ENCODE measurements at regions not wholly inside any gene's neighbourhood (a gene's known extent, or its start where the extent isn't known, plus 50 kb on each side); places are given as distances from the start of the nearest gene placed in this dataset.
A peak's percentile ranks its signal among the peaks of the same experiment; 100 is the strongest.

DNA sequence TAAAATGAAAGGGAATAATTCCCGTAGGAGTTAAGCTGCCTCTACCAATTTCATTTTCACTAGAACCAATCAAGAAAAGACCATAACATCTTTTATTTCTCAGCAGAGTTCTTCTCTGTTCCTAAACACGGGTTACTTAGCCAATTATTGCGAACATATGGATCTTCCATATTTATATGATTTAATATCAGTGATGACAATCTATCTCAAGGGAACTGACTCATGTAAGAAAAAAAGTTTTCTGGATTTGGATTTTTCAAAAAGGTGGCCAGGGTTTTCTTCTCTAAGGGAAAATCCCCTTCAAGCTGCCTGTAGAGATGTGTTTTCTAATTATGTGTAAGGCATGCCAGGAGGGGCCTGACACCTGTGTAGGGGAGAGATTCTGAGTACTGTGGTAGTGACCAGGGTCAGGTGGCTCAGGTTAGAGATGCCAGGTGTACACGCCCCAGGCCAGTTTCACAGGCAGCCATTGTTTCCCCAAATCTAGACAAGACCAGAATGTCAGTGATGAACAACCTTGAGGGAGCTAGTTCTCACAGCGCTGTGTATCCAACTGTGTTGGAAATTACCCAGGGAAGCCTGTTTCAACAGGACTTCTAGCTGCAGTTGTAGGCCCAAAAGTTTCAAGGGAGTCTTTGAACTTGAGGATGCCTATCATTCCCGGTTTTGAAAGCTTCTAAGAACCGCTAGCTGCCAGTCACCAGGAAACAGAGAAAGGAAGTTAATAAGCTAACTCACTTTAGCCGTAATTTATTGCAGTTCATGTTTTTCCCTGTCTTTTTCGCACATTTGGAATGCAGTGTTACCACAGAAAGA, 572.5 kb upstream of the RGMB start:
- no peak overlapping the region for H3K4me3 ChIP-seq
- H3K4me1 ChIP-seq, result no peaks in the 10 kb centered on the region
- no peaks in the 10 kb centered on the region for H3K9me3 ChIP-seq
- H3K27ac ChIP-seq, result no peak overlapping the region
- no peak for DNase-seq
- 65 to 69% (median 66%) methylated on average over 9 of the region's 9 CpGs for WGBS, 3 donors
- ATAC-seq, result no peak
- no peaks in the 10 kb centered on the region for H3K27me3 ChIP-seq (ENCODE audit: insufficient read depth in 3 of 3, low read length in 2 of 3)
- no peaks in the 10 kb centered on the region for H3K36me3 ChIP-seq (ENCODE audit: insufficient read depth in 1 of 2, low read depth in 1 of 2)
- TF ChIP-seq, protein P1, sequence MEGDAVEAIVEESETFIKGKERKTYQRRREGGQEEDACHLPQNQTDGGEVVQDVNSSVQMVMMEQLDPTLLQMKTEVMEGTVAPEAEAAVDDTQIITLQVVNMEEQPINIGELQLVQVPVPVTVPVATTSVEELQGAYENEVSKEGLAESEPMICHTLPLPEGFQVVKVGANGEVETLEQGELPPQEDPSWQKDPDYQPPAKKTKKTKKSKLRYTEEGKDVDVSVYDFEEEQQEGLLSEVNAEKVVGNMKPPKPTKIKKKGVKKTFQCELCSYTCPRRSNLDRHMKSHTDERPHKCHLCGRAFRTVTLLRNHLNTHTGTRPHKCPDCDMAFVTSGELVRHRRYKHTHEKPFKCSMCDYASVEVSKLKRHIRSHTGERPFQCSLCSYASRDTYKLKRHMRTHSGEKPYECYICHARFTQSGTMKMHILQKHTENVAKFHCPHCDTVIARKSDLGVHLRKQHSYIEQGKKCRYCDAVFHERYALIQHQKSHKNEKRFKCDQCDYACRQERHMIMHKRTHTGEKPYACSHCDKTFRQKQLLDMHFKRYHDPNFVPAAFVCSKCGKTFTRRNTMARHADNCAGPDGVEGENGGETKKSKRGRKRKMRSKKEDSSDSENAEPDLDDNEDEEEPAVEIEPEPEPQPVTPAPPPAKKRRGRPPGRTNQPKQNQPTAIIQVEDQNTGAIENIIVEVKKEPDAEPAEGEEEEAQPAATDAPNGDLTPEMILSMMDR (IDR thresholded peaks at IDR 0.05), result no peak
- intact Hi-C loops (cut with DNase I), result no loop called here

DNA sequence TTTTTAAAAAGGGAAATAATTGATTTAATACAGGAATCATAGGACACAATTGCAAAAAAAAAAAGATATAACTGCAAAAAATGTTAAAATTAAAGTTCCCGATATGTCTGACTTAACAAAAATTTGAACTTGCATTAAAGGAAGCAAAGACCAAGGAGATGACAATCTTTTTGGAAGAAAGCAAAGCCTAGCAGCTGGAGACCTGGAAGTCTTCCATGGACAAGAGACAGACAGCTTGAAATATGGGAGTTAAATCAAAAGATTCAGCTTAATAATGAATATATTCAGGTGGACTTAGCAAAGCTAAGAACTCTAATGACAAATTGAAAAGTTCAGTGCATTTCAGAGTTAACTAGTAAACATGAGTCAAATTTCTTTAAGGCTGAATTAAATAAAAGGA, 568.7 kb upstream of the RGMB start:
- DNase-seq, result no peak
- intact Hi-C loops (cut with DNase I), result no loop called here
- ATAC-seq, result no peak
- no peaks in the 10 kb centered on the region for H3K36me3 ChIP-seq (ENCODE audit: insufficient read depth in 1 of 2, low read depth in 1 of 2)
- no peaks in the 10 kb centered on the region for H3K27me3 ChIP-seq (ENCODE audit: insufficient read depth in 3 of 3, low read length in 2 of 3)
- H3K4me1 ChIP-seq, result no peaks in the 10 kb centered on the region
- no peak overlapping the region for H3K27ac ChIP-seq
- H3K9me3 ChIP-seq, result no peaks in the 10 kb centered on the region
- TF ChIP-seq, protein P1 (IDR thresholded peaks at IDR 0.05), result no peak
- H3K4me3 ChIP-seq, result no peak overlapping the region
- 22 to 41% (median 30%) methylated on average over 1 of the region's 1 CpG for WGBS, 3 donors

DNA sequence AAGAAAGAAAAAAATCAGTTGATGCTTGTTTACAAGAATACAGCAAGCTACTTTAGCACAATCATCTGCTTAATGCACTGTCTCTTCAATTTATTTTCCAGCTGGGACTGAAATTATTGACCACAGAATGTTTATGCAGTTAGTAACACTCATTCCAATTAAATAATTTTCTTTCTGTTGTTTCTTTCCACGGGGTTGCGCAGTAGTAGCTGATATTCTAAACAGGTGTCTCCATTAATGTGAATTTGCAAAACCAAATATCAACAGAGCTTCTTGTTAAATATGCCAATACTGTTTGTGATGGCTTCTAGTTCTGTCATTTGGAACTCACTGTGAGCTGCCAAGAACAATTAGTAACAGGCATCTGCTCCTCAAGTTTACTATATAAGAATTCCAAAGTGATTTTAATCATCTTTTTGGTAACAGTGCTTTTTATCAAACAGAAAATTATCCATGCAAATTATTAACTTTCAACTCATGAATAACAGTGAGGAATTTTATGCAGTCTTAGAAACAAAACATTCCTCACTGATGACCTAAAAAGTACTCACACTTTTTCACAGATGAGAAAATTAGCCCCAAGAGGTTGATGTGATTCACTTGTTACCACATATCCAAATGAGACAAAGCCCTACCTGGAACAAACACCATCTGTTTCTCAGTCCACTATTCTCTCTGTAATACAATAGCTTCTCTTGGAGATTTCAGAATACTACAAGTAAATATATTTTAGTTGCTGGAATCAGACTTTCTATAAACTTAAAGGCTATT, 567.6 kb upstream of the RGMB start:
- Histone ChIP-seq H3K9me3 (no peaks in the 10 kb centered on the region), H3K4me3 (no peak overlapping the region), H3K27me3 (ENCODE audit: insufficient read depth in 3 of 3, low read length in 2 of 3) (no peaks in the 10 kb centered on the region), H3K4me1 (no peaks in the 10 kb centered on the region), H3K27ac (no peak overlapping the region), H3K36me3 (ENCODE audit: insufficient read depth in 1 of 2, low read depth in 1 of 2) (no peaks in the 10 kb centered on the region)
- TF ChIP-seq, protein P1 (IDR thresholded peaks at IDR 0.05), result no peak
- WGBS, 3 donors, result 17 to 43% (median 26%) methylated on average over 2 of the region's 2 CpGs
- ATAC-seq, result peak in 1 of 4 donors; percentile 35
- intact Hi-C loops (cut with DNase I), result no loop called here
- DNase-seq, result no peak

- Histone ChIP-seq H3K9me3 (no peaks in the 10 kb centered on the region), H3K4me3 (no peak overlapping the region), H3K27ac (no peak overlapping the region), H3K27me3 (ENCODE audit: insufficient read depth in 3 of 3, low read length in 2 of 3) (no peaks in the 10 kb centered on the region), H3K4me1 (no peaks in the 10 kb centered on the region), H3K36me3 (ENCODE audit: insufficient read depth in 1 of 2, low read depth in 1 of 2) (no peaks in the 10 kb centered on the region)
- ATAC-seq, result no peak
- no peak for DNase-seq
- WGBS, 3 donors, result 22 to 38% (median 31%) methylated on average over 2 of the region's 2 CpGs
- TF ChIP-seq, protein P1 (IDR thresholded peaks at IDR 0.05), result no peak
- intact Hi-C loops (cut with DNase I), result no loop called here
Measured at GRCh38 chr5:98206566-98206965, 566.9 kb upstream of the RGMB start.
